HFFc6 (cell line): ENCODE measurements at regions not wholly inside any gene's neighbourhood (a gene's known extent, or its start where the extent isn't known, plus 50 kb on each side); places are given as distances from the start of the nearest gene placed in this dataset.

Experiments
- DNase-seq: peaks from one replicate; pipeline ENCODE4 v3.0.0-alpha.2; 2018
- H3K27ac Mint-ChIP-seq: 2 replicates; pipeline ENCODE4 v1.8.0; 2020; ENCODE audit warnings: mild to moderate bottlenecking, mixed read lengths
- H3K27me3 Mint-ChIP-seq: 2 replicates; pipeline ENCODE4 v1.8.0; 2021; ENCODE audit warnings: mild to moderate bottlenecking, moderate library complexity, mixed read lengths; ENCODE audit not compliant: insufficient read depth
- H3K36me3 Mint-ChIP-seq: 2 replicates; pipeline ENCODE4 v1.8.0; 2021; ENCODE audit warnings: low read depth, mixed read lengths
- H3K4me1 Mint-ChIP-seq: 2 replicates; pipeline ENCODE4 v1.8.0; 2020; ENCODE audit warnings: low read depth, mixed read lengths
- H3K4me3 Mint-ChIP-seq: 2 replicates; pipeline ENCODE4 v1.8.0; 2020; ENCODE audit warnings: mild to moderate bottlenecking, moderate library complexity, mixed read lengths
- H3K9me3 Mint-ChIP-seq: 2 replicates; pipeline ENCODE4 v1.8.0; 2020; ENCODE audit warnings: mild to moderate bottlenecking, mixed read lengths
- TF ChIP-seq, protein P1 (sequence below): fragments of 200-600 bp; sonication (generic); IDR thresholded peaks from 2 replicates; pipeline ENCODE4 v1.5.0; 2021; ENCODE audit warnings: antibody characterized with exemption, mild to moderate bottlenecking

GRCh38 chr4:108224611-108225053 is 55.9 kb upstream of the LEF1 start:
- DNase-seq, result no peak
- TF ChIP-seq, protein P1, sequence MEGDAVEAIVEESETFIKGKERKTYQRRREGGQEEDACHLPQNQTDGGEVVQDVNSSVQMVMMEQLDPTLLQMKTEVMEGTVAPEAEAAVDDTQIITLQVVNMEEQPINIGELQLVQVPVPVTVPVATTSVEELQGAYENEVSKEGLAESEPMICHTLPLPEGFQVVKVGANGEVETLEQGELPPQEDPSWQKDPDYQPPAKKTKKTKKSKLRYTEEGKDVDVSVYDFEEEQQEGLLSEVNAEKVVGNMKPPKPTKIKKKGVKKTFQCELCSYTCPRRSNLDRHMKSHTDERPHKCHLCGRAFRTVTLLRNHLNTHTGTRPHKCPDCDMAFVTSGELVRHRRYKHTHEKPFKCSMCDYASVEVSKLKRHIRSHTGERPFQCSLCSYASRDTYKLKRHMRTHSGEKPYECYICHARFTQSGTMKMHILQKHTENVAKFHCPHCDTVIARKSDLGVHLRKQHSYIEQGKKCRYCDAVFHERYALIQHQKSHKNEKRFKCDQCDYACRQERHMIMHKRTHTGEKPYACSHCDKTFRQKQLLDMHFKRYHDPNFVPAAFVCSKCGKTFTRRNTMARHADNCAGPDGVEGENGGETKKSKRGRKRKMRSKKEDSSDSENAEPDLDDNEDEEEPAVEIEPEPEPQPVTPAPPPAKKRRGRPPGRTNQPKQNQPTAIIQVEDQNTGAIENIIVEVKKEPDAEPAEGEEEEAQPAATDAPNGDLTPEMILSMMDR, result no peak
- no peak overlapping the region for H3K27ac Mint-ChIP-seq
- H3K36me3 Mint-ChIP-seq, result no peaks in the 10 kb centered on the region
- H3K27me3 Mint-ChIP-seq, result peaks cover 7% of the 10 kb centered on the region; the same call in 1 of the 2 replicates
- H3K9me3 Mint-ChIP-seq, result no peaks in the 10 kb centered on the region
- H3K4me1 Mint-ChIP-seq, result no peaks in the 10 kb centered on the region
- H3K4me3 Mint-ChIP-seq, result no peak overlapping the region

- no peak overlapping the region for H3K4me3 Mint-ChIP-seq
- no peaks in the 10 kb centered on the region for H3K36me3 Mint-ChIP-seq
- no peaks in the 10 kb centered on the region for H3K9me3 Mint-ChIP-seq
These were observed 54.6 kb upstream of the LEF1 start for GRCh38 chr4:108223313-108223712.

GRCh38 chr4:108219998-108220397 is 51.3 kb upstream of the LEF1 start:
- DNase-seq, result no peak

More at GRCh38 chr4:108223313-108223712, 54.6 kb upstream of the LEF1 start:
- no peak for DNase-seq
- TF ChIP-seq, protein P1, result no peak
- H3K27me3 Mint-ChIP-seq, result 0 out of 2 replicates have a peak, but pooled peaks cover 5% of the 10 kb centered on the region
- no peak overlapping the region for H3K27ac Mint-ChIP-seq
- no peaks in the 10 kb centered on the region for H3K4me1 Mint-ChIP-seq

More at GRCh38 chr4:108219998-108220397, 51.3 kb upstream of the LEF1 start:
- Mint-ChIP-seq H3K4me3 (no peak overlapping the region), H3K9me3 (peaks cover 6% of the 10 kb centered on the region; the same call in 1 of the 2 replicates), H3K36me3 (no peaks in the 10 kb centered on the region), H3K4me1 (no peaks in the 10 kb centered on the region), H3K27ac (no peak overlapping the region), H3K27me3 (0 out of 2 replicates have a peak, but pooled peaks cover 2% of the 10 kb centered on the region)
- TF ChIP-seq, protein P1, result no peak
